Glutamatergic neuron (in vitro differentiated cells): ENCODE measurements at regions not wholly inside any gene's neighbourhood (a gene's known extent, or its start where the extent isn't known, plus 50 kb on each side); places are given as distances from the start of the nearest gene placed in this dataset.

Experiments used
- DNase-seq: peaks from one replicate; pipeline ENCODE4 v3.0.0; 2022
- H3K27ac Mint-ChIP-seq: one replicate; pipeline ENCODE4 v1.8.0; 2020; ENCODE audit warnings: mild to moderate bottlenecking, mixed read lengths, inconsistent platforms; ENCODE audit not compliant: unreplicated experiment
- H3K27me3 Mint-ChIP-seq: one replicate; pipeline ENCODE4 v1.8.0; 2020; ENCODE audit warnings: mild to moderate bottlenecking, moderate library complexity, mixed read lengths, inconsistent platforms; ENCODE audit not compliant: unreplicated experiment
- H3K36me3 Mint-ChIP-seq: one replicate; pipeline ENCODE4 v1.8.0; 2020; ENCODE audit warnings: mild to moderate bottlenecking, mixed read lengths, inconsistent platforms; ENCODE audit not compliant: unreplicated experiment
- H3K4me1 Mint-ChIP-seq: one replicate; pipeline ENCODE4 v1.8.0; 2020; ENCODE audit warnings: mild to moderate bottlenecking, low read depth, mixed read lengths, inconsistent platforms; ENCODE audit not compliant: unreplicated experiment
- H3K4me3 Mint-ChIP-seq: one replicate; pipeline ENCODE4 v1.8.0; 2020; ENCODE audit warnings: mild to moderate bottlenecking, mixed read lengths, inconsistent platforms; ENCODE audit not compliant: unreplicated experiment
- H3K9me3 Mint-ChIP-seq: one replicate; pipeline ENCODE4 v1.8.0; 2020; ENCODE audit warnings: mild to moderate bottlenecking, moderate library complexity, mixed read lengths, inconsistent platforms; ENCODE audit not compliant: unreplicated experiment
- CTCF ChIP-seq: fragments of 200-600 bp; sonication (generic); IDR thresholded peaks from one replicate; pipeline ENCODE4 v1.5.0; 2021; ENCODE audit not compliant: partially characterized antibody, unreplicated experiment

DNA sequence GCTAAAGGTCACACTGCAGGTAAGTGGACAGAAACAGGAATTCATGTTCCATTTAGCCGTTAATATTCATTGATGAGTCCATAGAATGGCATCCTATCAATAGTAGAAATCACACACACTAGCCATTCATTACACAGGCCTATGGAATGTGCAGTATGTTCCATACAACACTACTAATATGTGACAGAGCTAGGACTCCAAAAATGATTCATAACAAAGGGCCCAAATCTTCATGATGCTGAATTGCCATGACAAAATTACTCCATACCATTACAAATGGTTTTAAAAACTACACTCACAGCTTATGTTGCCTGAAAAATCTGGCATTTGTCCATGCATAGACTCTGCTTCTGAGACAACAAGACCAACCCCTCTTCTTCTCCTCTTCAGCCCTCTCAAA is 549.1 kb downstream of the XPNPEP1 start:
- H3K4me1 Mint-ChIP-seq = no peaks in the 10 kb centered on the region
- no peak for DNase-seq
- H3K27me3 Mint-ChIP-seq = no peaks in the 10 kb centered on the region
- H3K4me3 Mint-ChIP-seq = no peak overlapping the region
- H3K9me3 Mint-ChIP-seq = no peaks in the 10 kb centered on the region
- H3K27ac Mint-ChIP-seq = no peak overlapping the region
- TF ChIP-seq CTCF = no peak
- H3K36me3 Mint-ChIP-seq = no peaks in the 10 kb centered on the region

DNA sequence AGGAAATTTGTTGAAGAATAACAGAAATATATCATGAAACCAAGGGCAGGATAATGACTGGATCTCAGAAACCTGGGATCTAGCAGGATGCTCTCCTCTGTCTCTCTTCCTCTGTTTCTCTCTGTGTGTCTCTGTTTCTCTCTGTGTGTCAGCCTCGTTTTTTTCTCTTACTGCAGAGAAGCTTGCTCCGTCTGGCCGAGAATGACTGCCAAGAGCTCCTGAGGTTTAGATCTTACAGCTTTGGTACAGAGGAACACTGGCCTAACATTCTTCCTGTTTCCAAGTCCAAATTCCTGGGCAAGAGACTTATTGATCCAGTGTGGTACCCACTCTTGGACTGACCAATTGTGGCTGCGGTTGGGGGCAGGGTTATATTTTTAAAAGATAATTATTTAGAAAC is 564.0 kb downstream of the XPNPEP1 start:
- no peaks in the 10 kb centered on the region for H3K4me1 Mint-ChIP-seq
- no peaks in the 10 kb centered on the region for H3K9me3 Mint-ChIP-seq
- H3K27me3 Mint-ChIP-seq = no peaks in the 10 kb centered on the region
- no peak overlapping the region for H3K27ac Mint-ChIP-seq
- H3K36me3 Mint-ChIP-seq = no peaks in the 10 kb centered on the region
- no peak for TF ChIP-seq CTCF
- no peak overlapping the region for H3K4me3 Mint-ChIP-seq
- DNase-seq = no peak

DNA sequence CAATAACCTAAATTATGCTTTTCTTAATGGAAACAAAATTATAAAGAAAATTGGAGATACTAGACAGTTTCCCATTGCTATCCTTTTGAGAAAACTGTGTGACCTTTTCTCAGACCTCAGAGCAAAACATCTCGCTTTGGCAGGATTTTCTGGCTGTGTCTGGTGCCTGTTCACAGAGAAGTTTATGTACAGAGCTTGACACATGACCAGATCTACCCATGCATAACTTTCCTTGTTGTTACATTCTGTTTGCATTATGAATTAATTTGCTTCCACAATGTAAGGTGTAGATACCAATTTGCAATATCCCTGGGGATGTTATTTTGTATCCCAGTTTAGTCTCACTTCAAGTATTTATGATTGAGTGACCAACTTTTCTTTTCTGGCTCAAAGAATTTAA is 565.0 kb downstream of the XPNPEP1 start:
- TF ChIP-seq CTCF = no peak
- Mint-ChIP-seq H3K4me1 (no peaks in the 10 kb centered on the region), H3K9me3 (no peaks in the 10 kb centered on the region), H3K4me3 (no peak overlapping the region), H3K27me3 (no peaks in the 10 kb centered on the region), H3K27ac (no peak overlapping the region), H3K36me3 (no peaks in the 10 kb centered on the region)
- DNase-seq = no peak

- Mint-ChIP-seq H3K4me1 (no peaks in the 10 kb centered on the region), H3K27ac (no peak overlapping the region), H3K27me3 (no peaks in the 10 kb centered on the region), H3K36me3 (no peaks in the 10 kb centered on the region), H3K9me3 (no peaks in the 10 kb centered on the region), H3K4me3 (no peak overlapping the region)
- no peak for DNase-seq
- TF ChIP-seq CTCF = no peak
These were observed 575.0 kb downstream of the XPNPEP1 start for GRCh38 chr10:109348324-109348723.

DNA sequence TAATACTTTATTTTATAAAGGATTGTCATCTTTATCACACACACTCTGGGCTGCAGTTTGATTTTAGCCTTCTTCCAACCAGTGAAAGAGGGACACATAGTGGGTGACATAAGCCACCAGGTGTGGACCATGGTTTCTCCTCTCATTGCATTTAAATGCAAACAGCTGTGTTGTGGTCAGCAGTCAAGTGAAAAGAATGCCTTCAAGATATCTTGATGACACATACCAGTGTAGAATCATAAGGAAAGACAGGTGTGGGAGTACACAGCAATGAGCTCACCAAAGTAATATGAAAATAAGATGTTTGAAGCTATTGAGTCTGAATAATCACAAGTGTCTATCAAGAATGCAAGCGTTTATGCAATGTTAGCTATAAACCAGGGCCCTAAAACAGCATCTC is 580.0 kb downstream of the XPNPEP1 start:
- Mint-ChIP-seq H3K9me3 (no peaks in the 10 kb centered on the region), H3K27ac (no peak overlapping the region), H3K27me3 (no peaks in the 10 kb centered on the region), H3K4me1 (no peaks in the 10 kb centered on the region), H3K4me3 (no peak overlapping the region), H3K36me3 (peaks cover under 1% of the 10 kb centered on the region)
- no peak for DNase-seq
- TF ChIP-seq CTCF = no peak
